ENCODE measurements at regions not wholly inside any gene's neighbourhood (a gene's known extent, or its start where the extent isn't known, plus 50 kb on each side); places are given as distances from the start of the nearest gene placed in this dataset.

- Histone ChIP-seq H3K4me3 (no peak overlapping the region), H3K4me1 (ENCODE audit: insufficient read depth) (no peaks in the 10 kb centered on the region), H3K36me3 (no peaks in the 10 kb centered on the region), H3K27ac (no peak overlapping the region), H3K9me3 (no peaks in the 10 kb centered on the region), H3K27me3 (no peaks in the 10 kb centered on the region)
- no peak for DNase-seq
- intact Hi-C loops (cut with DNase I) = no loop called here
- TF ChIP-seq EP300 (IDR thresholded peaks at IDR 0.05) = no peak
- no peak for TF ChIP-seq CTCF (IDR thresholded peaks at IDR 0.05)
- TF ChIP-seq POLR2A (IDR thresholded peaks at IDR 0.05) = no peak
- 93 to 98% (median 95%) methylated on average over 1 of the region's 1 CpG for WGBS, 3 donors
Observed at GRCh38 chr20:24727795-24728194, 221.3 kb upstream of the CST7 start.

GRCh38 chr20:24729896-24730605 lies 219.0 kb upstream of the CST7 start:
- Histone ChIP-seq H3K27me3 (no peaks in the 10 kb centered on the region), H3K36me3 (no peaks in the 10 kb centered on the region), H3K9me3 (no peaks in the 10 kb centered on the region), H3K4me3 (no peak overlapping the region), H3K27ac (no peak overlapping the region), H3K4me1 (ENCODE audit: insufficient read depth) (no peaks in the 10 kb centered on the region)
- DNase-seq = no peak
- TF ChIP-seq EP300 (IDR thresholded peaks at IDR 0.05) (no peak), CTCF (IDR thresholded peaks at IDR 0.05) (no peak), POLR2A (IDR thresholded peaks at IDR 0.05) (no peak)
- intact Hi-C loops (cut with DNase I) = no loop called here
- WGBS, 3 donors = 89 to 90% (median 90%) methylated on average over 17 of the region's 17 CpGs

- intact Hi-C loops (cut with DNase I) = no loop called here
- H3K27me3 ChIP-seq = no peaks in the 10 kb centered on the region
- WGBS, 3 donors = 85 to 90% (median 89%) methylated on average over 10 of the region's 10 CpGs
- DNase-seq = no peak
- no peaks in the 10 kb centered on the region for H3K9me3 ChIP-seq
- H3K27ac ChIP-seq = no peak overlapping the region
- H3K4me3 ChIP-seq = no peak overlapping the region
- H3K36me3 ChIP-seq = no peaks in the 10 kb centered on the region
- H3K4me1 ChIP-seq (ENCODE audit: insufficient read depth) = no peaks in the 10 kb centered on the region
- TF ChIP-seq CTCF (IDR thresholded peaks at IDR 0.05) = no peak
- TF ChIP-seq POLR2A (IDR thresholded peaks at IDR 0.05) = no peak
- no peak for TF ChIP-seq EP300 (IDR thresholded peaks at IDR 0.05)
Observed at GRCh38 chr20:24730750-24731149, 218.3 kb upstream of the CST7 start.

DNA sequence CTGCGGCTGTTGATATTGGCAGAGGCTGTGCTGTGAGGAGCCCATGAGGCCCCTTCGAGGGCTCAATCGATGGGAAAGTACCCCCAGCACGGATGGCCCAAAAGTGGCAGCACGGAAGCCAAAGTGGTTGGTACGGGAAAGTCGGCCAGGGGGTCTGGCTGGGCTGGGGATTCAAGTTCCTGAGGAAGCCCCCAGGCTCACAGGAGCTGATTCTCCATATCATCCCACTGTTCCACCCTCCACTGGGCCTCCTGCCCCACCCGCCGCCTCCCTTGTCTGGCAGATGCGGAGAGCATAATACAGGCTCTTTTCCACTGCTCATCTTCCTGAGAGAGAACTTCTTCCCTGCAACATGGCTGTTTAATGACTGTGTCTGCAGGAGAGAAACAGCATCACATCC lies 217.8 kb upstream of the CST7 start:
- Histone ChIP-seq H3K27ac (no peak overlapping the region), H3K27me3 (no peaks in the 10 kb centered on the region), H3K4me3 (no peak overlapping the region), H3K9me3 (no peaks in the 10 kb centered on the region), H3K4me1 (ENCODE audit: insufficient read depth) (no peaks in the 10 kb centered on the region), H3K36me3 (no peaks in the 10 kb centered on the region)
- intact Hi-C loops (cut with DNase I) = no loop called here
- DNase-seq = no peak
- 83 to 88% (median 84%) methylated on average over 10 of the region's 10 CpGs for WGBS, 3 donors
- TF ChIP-seq CTCF (IDR thresholded peaks at IDR 0.05) (no peak), EP300 (IDR thresholded peaks at IDR 0.05) (no peak), POLR2A (IDR thresholded peaks at IDR 0.05) (no peak)

Measured in ovary (tissue), 7 donors.